Neural progenitor cell (in vitro differentiated cells): ENCODE measurements at regions not wholly inside any gene's neighbourhood (a gene's known extent, or its start where the extent isn't known, plus 50 kb on each side); places are given as distances from the start of the nearest gene placed in this dataset.

Source experiments
- EZH2 ChIP-seq: fragments of 200-600 bp; sonication (generic); IDR thresholded peaks from 2 replicates; pipeline ENCODE4 v1.6.1; 2017; ENCODE audit warnings: antibody characterized with exemption, mild to moderate bottlenecking, moderate library complexity
- EZH2phosphoT487 ChIP-seq: fragments of 200-600 bp; sonication (generic); IDR thresholded peaks from 2 replicates; pipeline ENCODE4 v1.6.1; 2017; ENCODE audit warnings: antibody characterized with exemption
- TF ChIP-seq, protein P1 (sequence below): fragments of 200-600 bp; sonication (generic); IDR thresholded peaks from 2 replicates; pipeline ENCODE4 v1.5.1; 2017; ENCODE audit warnings: antibody characterized with exemption, mild to moderate bottlenecking

- TF ChIP-seq, protein P1, sequence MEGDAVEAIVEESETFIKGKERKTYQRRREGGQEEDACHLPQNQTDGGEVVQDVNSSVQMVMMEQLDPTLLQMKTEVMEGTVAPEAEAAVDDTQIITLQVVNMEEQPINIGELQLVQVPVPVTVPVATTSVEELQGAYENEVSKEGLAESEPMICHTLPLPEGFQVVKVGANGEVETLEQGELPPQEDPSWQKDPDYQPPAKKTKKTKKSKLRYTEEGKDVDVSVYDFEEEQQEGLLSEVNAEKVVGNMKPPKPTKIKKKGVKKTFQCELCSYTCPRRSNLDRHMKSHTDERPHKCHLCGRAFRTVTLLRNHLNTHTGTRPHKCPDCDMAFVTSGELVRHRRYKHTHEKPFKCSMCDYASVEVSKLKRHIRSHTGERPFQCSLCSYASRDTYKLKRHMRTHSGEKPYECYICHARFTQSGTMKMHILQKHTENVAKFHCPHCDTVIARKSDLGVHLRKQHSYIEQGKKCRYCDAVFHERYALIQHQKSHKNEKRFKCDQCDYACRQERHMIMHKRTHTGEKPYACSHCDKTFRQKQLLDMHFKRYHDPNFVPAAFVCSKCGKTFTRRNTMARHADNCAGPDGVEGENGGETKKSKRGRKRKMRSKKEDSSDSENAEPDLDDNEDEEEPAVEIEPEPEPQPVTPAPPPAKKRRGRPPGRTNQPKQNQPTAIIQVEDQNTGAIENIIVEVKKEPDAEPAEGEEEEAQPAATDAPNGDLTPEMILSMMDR, result no peak
- TF ChIP-seq EZH2, result no peak
- peak; percentile 94 for TF ChIP-seq EZH2phosphoT487
These were observed 1038.3 kb upstream of the SLIT2 start for GRCh38 chr4:19213388-19213787.
